ENCODE measurements at regions not wholly inside any gene's neighbourhood (a gene's known extent, or its start where the extent isn't known, plus 50 kb on each side); places are given as distances from the start of the nearest gene placed in this dataset.

DNA sequence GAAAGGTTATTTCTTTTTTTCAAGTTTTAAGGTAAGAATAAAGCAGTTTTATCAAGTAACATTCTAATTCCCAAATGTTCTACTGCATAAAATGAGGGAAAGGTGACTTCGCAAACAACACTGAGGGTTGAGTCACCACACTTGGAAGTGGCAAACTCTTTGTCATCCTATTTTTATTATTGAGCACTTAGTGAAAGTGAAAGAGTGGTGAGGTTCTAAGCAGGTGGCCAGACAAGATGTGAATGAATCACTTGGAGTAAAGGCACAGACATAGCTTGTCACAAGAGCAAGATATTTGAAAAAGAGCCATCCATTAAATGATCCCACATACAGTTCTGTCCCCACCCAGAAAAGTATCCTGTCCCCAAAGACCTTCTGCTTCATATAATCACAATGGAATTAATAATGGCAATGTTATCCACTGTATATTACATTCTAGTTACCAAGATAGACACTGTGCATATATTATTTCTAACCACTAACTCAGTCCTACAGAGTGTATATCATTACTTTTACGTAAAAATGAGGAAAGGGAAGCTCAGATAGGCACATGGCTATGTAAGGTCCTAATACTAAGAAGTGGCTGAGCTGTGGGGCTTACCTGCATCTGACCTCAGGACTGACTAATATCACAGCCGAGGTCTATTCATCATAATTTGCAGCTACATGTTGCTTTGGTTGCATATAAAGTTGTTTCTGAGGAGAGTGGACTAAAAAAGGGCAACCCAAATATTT, 730.4 kb upstream of the MEF2C start:
- Histone ChIP-seq H2BK20ac (ENCODE audit: low read length) (no peak overlapping the region), H4K5ac (ENCODE audit: insufficient read length, low read depth, low read length) (no peak overlapping the region), H3K9ac (replicated peaks in 1 of 4; ENCODE audit: extremely low read depth in 1 of 4, low read depth in 3 of 4, low read length in 3 of 4) (no peak overlapping the region), H3K27ac (ENCODE audit: low read depth, low read length) (no peak overlapping the region), H2BK15ac (ENCODE audit: low read length) (no peak overlapping the region), H3K79me1 (ENCODE audit: low read depth, low read length) (no peaks in the 10 kb centered on the region), H3K18ac (ENCODE audit: extremely low read depth, low read length) (no peak overlapping the region), H2BK5ac (ENCODE audit: low read depth, low read length) (no peak overlapping the region), H3K23me2 (ENCODE audit: low read depth, low read length) (no peaks in the 10 kb centered on the region), H2AFZ (ENCODE audit: low read length) (no peak overlapping the region), H3K27me3 (replicated peaks in 1 of 4; ENCODE audit: control insufficient read depth in 3 of 4, extremely low read depth in 1 of 4, insufficient read depth in 3 of 4, low read length in 3 of 4) (no peaks in the 10 kb centered on the region), H2BK12ac (ENCODE audit: low read depth, low read length) (no peak overlapping the region), H3K56ac (replicated peaks; ENCODE audit: insufficient read length, low read depth, low read length) (no peak overlapping the region), H4K8ac (ENCODE audit: extremely low read depth, insufficient read depth, low read length) (no peak overlapping the region), H2AK5ac (ENCODE audit: low read depth, low read length) (no peak overlapping the region), H3K14ac (ENCODE audit: insufficient read length) (no peak overlapping the region), H3K23ac (ENCODE audit: insufficient read length) (no peak overlapping the region), H3K4me1 (replicated peaks in 1 of 4; ENCODE audit: control insufficient read depth in 3 of 4, insufficient read depth in 4 of 4, low read length in 3 of 4) (no peaks in the 10 kb centered on the region), H3K4me3 (ENCODE audit: extremely low read depth in 1 of 4, insufficient read depth in 2 of 4, low read depth in 3 of 4, low read length in 4 of 4) (no peak overlapping the region), H3K4me2 (ENCODE audit: insufficient read depth in 1 of 2, low read depth in 2 of 2, low read length in 2 of 2) (no peak overlapping the region), H4K20me1 (replicated peaks in 1 of 2; ENCODE audit: control insufficient read depth in 1 of 2, insufficient read depth in 2 of 2, low read length in 2 of 2) (no peaks in the 10 kb centered on the region), H4K91ac (replicated peaks; ENCODE audit: insufficient read length, low read length) (no peak overlapping the region), H3K9me3 (ENCODE audit: insufficient read depth in 2 of 2, low read depth in 1 of 2, low read length in 1 of 2) (no peaks in the 10 kb centered on the region), H3K4ac (replicated peaks; ENCODE audit: insufficient read length, low read depth, low read length) (no peak overlapping the region), H3K79me2 (ENCODE audit: control insufficient read depth in 1 of 2, insufficient read depth in 2 of 2, low read length in 2 of 2) (no peaks in the 10 kb centered on the region), H3K36me3 (ENCODE audit: control insufficient read depth in 2 of 4, insufficient read depth in 4 of 4, low read length in 3 of 4) (no peaks in the 10 kb centered on the region), H2BK120ac (replicated peaks; ENCODE audit: low read depth, low read length) (no peak overlapping the region)
- FAIRE-seq (no peak), DNase-seq (ENCODE audit: low read depth in 1 of 2, low spot score in 2 of 2) (no peak)
- ChIA-PET CTCF (ENCODE audit: partially characterized antibody) (interaction anchor here (1.3 kb wide), 1 partner anchor 116 kb away, joined by 4 read pairs; no protein-coding TSS in a partner anchor), POLR2A (ENCODE audit: partially characterized antibody) (no interaction called here)
- no peak for TF ChIP-seq RXRA (IDR thresholded peaks at IDR 0.05; ENCODE audit: insufficient read depth, low read depth, low read length)
- no peak for TF ChIP-seq SIX5 (IDR thresholded peaks at IDR 0.05; ENCODE audit: low read depth, low read length)
- no peak for TF ChIP-seq EZH2 (IDR thresholded peaks at IDR 0.05; ENCODE audit: low read depth, low read length, severe bottlenecking)
- no peak for TF ChIP-seq SRF (IDR thresholded peaks at IDR 0.05; ENCODE audit: low read depth, low read length)
- no peak for TF ChIP-seq BCL11A (IDR thresholded peaks at IDR 0.05; ENCODE audit: low read depth in 2 of 2, low read length in 2 of 2)
- no peak for TF ChIP-seq SIRT6 (IDR thresholded peaks at IDR 0.05; ENCODE audit: low read length)
- no peak for TF ChIP-seq BACH1 (IDR thresholded peaks at IDR 0.05; ENCODE audit: low read length)
- no peak for TF ChIP-seq TBP (IDR thresholded peaks at IDR 0.05; ENCODE audit: low read depth, low read length)
- no peak for TF ChIP-seq GABPA (IDR thresholded peaks at IDR 0.05; ENCODE audit: borderline replicate concordance, insufficient read depth, low read length)
- no peak for TF ChIP-seq EGR1 (IDR thresholded peaks at IDR 0.05; ENCODE audit: borderline replicate concordance, low read depth, low read length)
- no peak for TF ChIP-seq SP1 (IDR thresholded peaks at IDR 0.05; ENCODE audit: low read depth, low read length)
- TF ChIP-seq, protein P1, sequence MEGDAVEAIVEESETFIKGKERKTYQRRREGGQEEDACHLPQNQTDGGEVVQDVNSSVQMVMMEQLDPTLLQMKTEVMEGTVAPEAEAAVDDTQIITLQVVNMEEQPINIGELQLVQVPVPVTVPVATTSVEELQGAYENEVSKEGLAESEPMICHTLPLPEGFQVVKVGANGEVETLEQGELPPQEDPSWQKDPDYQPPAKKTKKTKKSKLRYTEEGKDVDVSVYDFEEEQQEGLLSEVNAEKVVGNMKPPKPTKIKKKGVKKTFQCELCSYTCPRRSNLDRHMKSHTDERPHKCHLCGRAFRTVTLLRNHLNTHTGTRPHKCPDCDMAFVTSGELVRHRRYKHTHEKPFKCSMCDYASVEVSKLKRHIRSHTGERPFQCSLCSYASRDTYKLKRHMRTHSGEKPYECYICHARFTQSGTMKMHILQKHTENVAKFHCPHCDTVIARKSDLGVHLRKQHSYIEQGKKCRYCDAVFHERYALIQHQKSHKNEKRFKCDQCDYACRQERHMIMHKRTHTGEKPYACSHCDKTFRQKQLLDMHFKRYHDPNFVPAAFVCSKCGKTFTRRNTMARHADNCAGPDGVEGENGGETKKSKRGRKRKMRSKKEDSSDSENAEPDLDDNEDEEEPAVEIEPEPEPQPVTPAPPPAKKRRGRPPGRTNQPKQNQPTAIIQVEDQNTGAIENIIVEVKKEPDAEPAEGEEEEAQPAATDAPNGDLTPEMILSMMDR (IDR thresholded peaks at IDR 0.05; ENCODE audit: control extremely low read depth in 1 of 3, insufficient read depth in 1 of 3, low read depth in 1 of 3, low read length in 3 of 3) = no peak
- WGBS, 2 experiments (ENCODE audit: extremely low coverage in 1 of 2, insufficient coverage in 1 of 2, insufficient read length in 1 of 2, insufficient replicate concordance in 2 of 2, low coverage in 1 of 2, low lambda C conversion rate in 2 of 2, missing lambda C conversion rate in 1 of 2) = 90% methylated on average over 3 of the region's 3 CpGs; no CpG with 5 or more reads in 1 of the 2 experiments
